Kidney epithelial cell (primary cell): ENCODE measurements at regions not wholly inside any gene's neighbourhood (a gene's known extent, or its start where the extent isn't known, plus 50 kb on each side); places are given as distances from the start of the nearest gene placed in this dataset.

Experiments
- DNase-seq: peaks from one replicate; pipeline ENCODE4 v3.0.0-alpha.2; 2010; ENCODE audit warnings: low read depth
- H3K27me3 ChIP-seq: 2 replicates; pipeline ENCODE4 v1.6.0; 2011; ENCODE audit warnings: low read length; ENCODE audit not compliant: control insufficient read depth, insufficient read depth
- H3K36me3 ChIP-seq: 2 replicates; pipeline ENCODE4 v1.5.1; 2011; ENCODE audit warnings: low read length; ENCODE audit not compliant: control insufficient read depth, insufficient read depth
- H3K4me3 ChIP-seq: 2 replicates; pipeline ENCODE4 v1.5.1; 2011; ENCODE audit warnings: low read depth, mild to moderate bottlenecking, control low read depth, low read length
- TF ChIP-seq, protein P1 (sequence below): IDR thresholded peaks from 2 replicates; pipeline ENCODE4 v1.5.1; 2011; ENCODE audit warnings: mild to moderate bottlenecking, moderate library complexity, low read length, control low read depth, inconsistent platforms; ENCODE audit not compliant: insufficient read depth, poor library complexity, severe bottlenecking

DNA sequence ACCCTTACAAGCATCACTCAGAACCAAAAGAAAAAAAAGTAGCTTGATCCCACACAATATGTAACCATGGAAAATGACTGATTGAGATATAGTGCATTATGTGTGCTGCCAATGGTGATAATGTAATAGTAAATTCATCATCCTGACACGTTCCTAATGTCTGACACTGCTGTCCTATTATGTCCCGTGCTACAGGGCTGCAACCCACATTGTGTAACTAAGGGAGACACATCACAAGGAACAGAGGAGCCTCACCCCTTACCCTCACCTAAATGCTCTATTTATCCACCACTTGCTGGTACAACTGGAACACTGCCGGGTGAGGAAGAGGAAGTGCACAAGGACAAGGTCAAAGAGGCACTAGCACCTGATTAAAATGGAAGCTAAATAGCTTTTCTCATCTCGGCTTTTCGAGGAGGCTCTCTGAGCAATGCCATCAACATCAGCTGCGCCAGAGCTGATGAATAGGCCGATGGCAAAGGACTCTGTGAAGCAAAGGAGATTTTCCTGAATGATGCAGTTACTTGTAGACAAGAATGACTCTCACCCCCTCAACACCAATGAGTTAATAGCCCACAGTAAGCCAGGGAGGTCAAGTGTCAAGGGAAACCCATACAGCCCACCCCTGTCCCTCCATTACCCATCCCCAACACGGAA lies 181.6 kb downstream of the HNRNPD start:
- H3K27me3 ChIP-seq, result no peaks in the 10 kb centered on the region
- DNase-seq, result no peak
- H3K4me3 ChIP-seq, result no peak overlapping the region
- TF ChIP-seq, protein P1, sequence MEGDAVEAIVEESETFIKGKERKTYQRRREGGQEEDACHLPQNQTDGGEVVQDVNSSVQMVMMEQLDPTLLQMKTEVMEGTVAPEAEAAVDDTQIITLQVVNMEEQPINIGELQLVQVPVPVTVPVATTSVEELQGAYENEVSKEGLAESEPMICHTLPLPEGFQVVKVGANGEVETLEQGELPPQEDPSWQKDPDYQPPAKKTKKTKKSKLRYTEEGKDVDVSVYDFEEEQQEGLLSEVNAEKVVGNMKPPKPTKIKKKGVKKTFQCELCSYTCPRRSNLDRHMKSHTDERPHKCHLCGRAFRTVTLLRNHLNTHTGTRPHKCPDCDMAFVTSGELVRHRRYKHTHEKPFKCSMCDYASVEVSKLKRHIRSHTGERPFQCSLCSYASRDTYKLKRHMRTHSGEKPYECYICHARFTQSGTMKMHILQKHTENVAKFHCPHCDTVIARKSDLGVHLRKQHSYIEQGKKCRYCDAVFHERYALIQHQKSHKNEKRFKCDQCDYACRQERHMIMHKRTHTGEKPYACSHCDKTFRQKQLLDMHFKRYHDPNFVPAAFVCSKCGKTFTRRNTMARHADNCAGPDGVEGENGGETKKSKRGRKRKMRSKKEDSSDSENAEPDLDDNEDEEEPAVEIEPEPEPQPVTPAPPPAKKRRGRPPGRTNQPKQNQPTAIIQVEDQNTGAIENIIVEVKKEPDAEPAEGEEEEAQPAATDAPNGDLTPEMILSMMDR, result no peak
- no peaks in the 10 kb centered on the region for H3K36me3 ChIP-seq

DNA sequence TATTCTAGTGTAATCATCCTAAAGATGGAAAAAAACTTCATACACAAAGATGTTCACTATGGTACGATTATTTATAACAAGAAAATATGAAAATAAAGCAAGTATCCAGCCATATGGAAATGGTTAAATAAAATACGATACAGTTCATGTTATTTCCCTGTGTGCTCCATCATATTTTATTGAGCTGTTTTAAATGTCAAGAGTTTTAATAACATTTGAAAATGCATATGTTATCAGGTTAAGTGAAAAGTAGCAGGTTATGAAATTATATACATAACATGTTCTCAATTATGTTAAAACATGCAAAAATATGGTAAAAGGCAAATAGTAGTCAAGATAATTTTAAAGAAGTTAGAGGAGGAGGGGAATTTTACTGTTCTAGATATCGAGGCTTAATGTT lies 192.0 kb downstream of the HNRNPD start:
- TF ChIP-seq, protein P1, result no peak
- Histone ChIP-seq H3K27me3 (no peaks in the 10 kb centered on the region), H3K36me3 (no peaks in the 10 kb centered on the region), H3K4me3 (no peak overlapping the region)
- no peak for DNase-seq

DNA sequence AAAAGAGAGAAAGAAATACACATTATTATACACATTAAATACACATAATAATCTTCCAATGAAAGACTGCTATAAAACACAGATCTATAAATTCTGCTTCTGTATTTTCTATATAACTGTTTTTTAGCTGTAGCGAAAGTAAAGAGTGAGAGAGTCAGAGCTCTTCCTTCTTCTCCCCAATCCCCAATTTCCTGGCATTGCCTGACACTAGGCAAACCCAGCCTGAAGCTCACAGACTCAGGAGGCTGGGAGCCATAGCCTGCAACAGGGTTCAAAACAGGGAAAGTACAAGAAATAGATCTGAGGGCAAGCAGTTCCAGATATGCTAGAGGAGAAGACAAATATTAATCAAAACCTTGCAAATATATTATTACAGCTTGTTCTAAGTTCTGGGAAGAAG lies 201.6 kb downstream of the HNRNPD start:
- Histone ChIP-seq H3K36me3 (no peaks in the 10 kb centered on the region), H3K27me3 (no peaks in the 10 kb centered on the region), H3K4me3 (no peak overlapping the region)
- TF ChIP-seq, protein P1, result no peak
- DNase-seq, result no peak

DNA sequence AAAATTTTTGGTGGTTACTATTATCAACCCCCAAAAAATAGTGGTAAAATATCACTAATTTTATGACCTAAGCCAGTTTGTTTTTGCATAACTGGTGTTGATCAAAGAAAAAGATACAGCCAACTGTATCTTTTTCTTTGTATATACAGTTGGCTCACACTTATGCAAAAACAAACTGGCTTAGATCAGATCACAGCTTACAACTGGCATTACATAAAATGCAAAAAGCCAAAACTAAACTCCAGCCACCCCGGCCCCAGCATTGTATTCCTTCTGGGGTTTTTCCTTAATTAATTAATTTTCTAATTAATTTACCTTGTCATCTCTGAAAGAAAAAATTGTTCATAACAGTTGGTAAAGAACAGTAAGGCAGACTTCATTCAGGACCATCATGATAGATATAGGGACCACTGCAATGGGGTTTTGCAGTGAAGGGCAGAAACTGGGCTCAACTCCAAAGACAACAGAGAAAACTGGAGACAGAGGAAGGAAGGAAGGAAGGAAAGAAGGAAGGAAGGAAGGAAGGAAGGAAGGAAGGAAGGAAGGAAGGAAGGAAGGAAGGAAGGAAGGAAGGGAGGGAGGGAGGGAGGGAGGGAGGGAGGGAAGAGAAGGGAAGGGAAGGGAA lies 202.1 kb downstream of the HNRNPD start:
- Histone ChIP-seq H3K4me3 (no peak overlapping the region), H3K36me3 (no peaks in the 10 kb centered on the region), H3K27me3 (no peaks in the 10 kb centered on the region)
- DNase-seq, result no peak
- TF ChIP-seq, protein P1, result no peak

DNA sequence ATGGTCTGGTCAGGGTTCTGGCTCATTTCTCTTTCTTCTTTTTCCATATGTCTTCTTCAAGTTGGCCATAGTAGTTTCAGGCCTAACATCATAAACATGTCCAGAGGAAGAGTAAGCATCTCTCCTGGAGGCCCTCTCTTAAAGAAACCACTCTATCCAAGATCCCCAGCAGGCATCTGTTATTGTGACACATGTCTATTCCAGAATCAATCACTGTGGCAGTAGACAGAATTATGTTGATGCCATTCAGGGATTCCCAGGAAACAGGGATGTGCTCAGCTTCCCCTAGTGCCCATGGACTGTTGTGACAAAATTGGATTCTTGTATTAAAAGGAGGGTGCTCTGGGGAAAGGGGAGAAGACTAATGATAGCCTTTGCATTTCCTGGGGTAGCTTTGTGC lies 224.0 kb downstream of the HNRNPD start:
- TF ChIP-seq, protein P1, result no peak
- Histone ChIP-seq H3K4me3 (no peak overlapping the region), H3K27me3 (no peaks in the 10 kb centered on the region), H3K36me3 (no peaks in the 10 kb centered on the region)
- no peak for DNase-seq

DNA sequence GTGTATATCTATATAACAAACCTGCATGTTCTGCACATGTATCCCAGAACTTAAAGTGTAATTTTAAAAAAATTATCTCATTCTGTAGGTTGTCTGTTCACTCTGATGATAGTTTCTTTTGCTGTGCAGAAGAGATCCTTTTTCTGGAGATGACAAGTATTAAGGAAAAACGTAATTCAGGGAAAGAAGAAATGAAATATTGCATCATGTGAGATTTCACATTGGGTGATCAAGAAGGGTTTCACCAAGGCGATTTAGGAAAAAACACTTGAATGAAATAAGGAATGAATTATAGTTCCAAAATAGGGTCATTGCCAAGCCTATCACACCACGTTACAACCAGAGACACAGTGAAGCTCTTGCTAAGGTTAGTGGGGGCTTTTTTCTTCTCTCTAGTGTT lies 227.9 kb downstream of the HNRNPD start:
- no peaks in the 10 kb centered on the region for H3K36me3 ChIP-seq
- TF ChIP-seq, protein P1, result no peak
- no peak for DNase-seq
- H3K4me3 ChIP-seq, result no peak overlapping the region
- no peaks in the 10 kb centered on the region for H3K27me3 ChIP-seq
